GM23338 (cell line): ENCODE measurements at regions not wholly inside any gene's neighbourhood (a gene's known extent, or its start where the extent isn't known, plus 50 kb on each side); places are given as distances from the start of the nearest gene placed in this dataset.
A peak's percentile ranks its signal among the peaks of the same experiment; 100 is the strongest.

ENCODE experiments used
- ATAC-seq: fragments of 200-7000 bp; cut with Tn5 transposase; 3 replicates; pipeline ENCODE4 v1.9.1; 2020
- DNase-seq: peaks from one replicate; pipeline ENCODE4 v3.0.0-alpha.2; 2015; ENCODE audit warnings: low spot score
- H2AFZ ChIP-seq: fragments of 200-600 bp; sonication (generic); 2 replicates; pipeline ENCODE4 v1.8.0; 2016; ENCODE audit warnings: antibody characterized with exemption, mild to moderate bottlenecking, moderate library complexity
- H3F3A ChIP-seq: fragments of 200-600 bp; sonication (generic); replicated peaks from 2 replicates; pipeline ENCODE4 v1.8.0; 2017; ENCODE audit warnings: antibody characterized with exemption, mixed run types, low read depth
- H3K27ac ChIP-seq: fragments of 200-600 bp; sonication (generic); 2 replicates; pipeline ENCODE4 v1.6.1; 2016; ENCODE audit warnings: low read depth
- H3K27me3 ChIP-seq: fragments of 200-600 bp; sonication (generic); 2 replicates; pipeline ENCODE4 v1.8.0; 2016; ENCODE audit warnings: mild to moderate bottlenecking, mixed run types, moderate library complexity; ENCODE audit not compliant: insufficient read depth
- H3K36me3 ChIP-seq: fragments of 200-600 bp; sonication (generic); 2 replicates; pipeline ENCODE4 v1.8.0; 2016; ENCODE audit warnings: mild to moderate bottlenecking; ENCODE audit not compliant: insufficient read depth
- H3K4me1 ChIP-seq: fragments of 200-600 bp; sonication (generic); 2 replicates; pipeline ENCODE4 v1.8.0; 2016; ENCODE audit warnings: mild to moderate bottlenecking, moderate library complexity; ENCODE audit not compliant: insufficient read depth
- H3K4me2 ChIP-seq: fragments of 200-600 bp; sonication (generic); 2 replicates; pipeline ENCODE4 v1.7.1; 2017; ENCODE audit warnings: mixed run types
- H3K4me3 ChIP-seq: fragments of 200-600 bp; sonication (generic); 2 replicates; pipeline ENCODE4 v1.6.1; 2016; ENCODE audit warnings: mixed run types
- H3K79me2 ChIP-seq: fragments of 200-600 bp; sonication (generic); replicated peaks from 2 replicates; pipeline ENCODE4 v1.8.0; 2017; ENCODE audit warnings: mild to moderate bottlenecking; ENCODE audit not compliant: insufficient read depth
- H3K9me2 ChIP-seq: fragments of 200-600 bp; sonication (generic); 2 replicates; pipeline ENCODE4 v1.8.0; 2017; ENCODE audit not compliant: insufficient read depth
- H4K20me1 ChIP-seq: fragments of 200-600 bp; sonication (generic); replicated peaks from 2 replicates; pipeline ENCODE4 v1.8.0; 2017; ENCODE audit warnings: mild to moderate bottlenecking; ENCODE audit not compliant: insufficient read depth
- H3K27ac Mint-ChIP-seq: 2 replicates; pipeline ENCODE4 v1.8.0; 2020; ENCODE audit warnings: inconsistent platforms, mild to moderate bottlenecking, moderate library complexity, mixed read lengths
- H3K27me3 Mint-ChIP-seq: 3 replicates; pipeline ENCODE4 v1.8.0; 2022; ENCODE audit warnings: low read depth, mild to moderate bottlenecking, moderate library complexity, mixed read lengths, inconsistent platforms; ENCODE audit not compliant: insufficient read depth, poor library complexity
- H3K36me3 Mint-ChIP-seq: 3 replicates; pipeline ENCODE4 v1.8.0; 2021; ENCODE audit warnings: low read depth, mild to moderate bottlenecking, inconsistent platforms, moderate library complexity, mixed read lengths
- H3K4me1 Mint-ChIP-seq: 3 replicates; pipeline ENCODE4 v1.8.0; 2020; ENCODE audit warnings: mild to moderate bottlenecking, inconsistent platforms, mixed read lengths
- H3K4me3 Mint-ChIP-seq: 3 replicates; pipeline ENCODE4 v1.8.0; 2021; ENCODE audit warnings: moderate library complexity, mild to moderate bottlenecking, inconsistent platforms, mixed read lengths
- H3K9me3 Mint-ChIP-seq: 3 replicates; pipeline ENCODE4 v1.8.0; 2020; ENCODE audit warnings: moderate library complexity, mild to moderate bottlenecking, inconsistent platforms, mixed read lengths
- CREB1 ChIP-seq: fragments of 250-450 bp; sonication (Bioruptor Pico); IDR thresholded peaks from 2 replicates; pipeline ENCODE4 v1.5.0; 2020; ENCODE audit warnings: low read depth, mild to moderate bottlenecking, moderate library complexity
- CTCF ChIP-seq, 2 experiments: fragments of 200-600 bp in 1 of 2; sonication (generic) in 1 of 2; conservative IDR thresholded peaks; 2 replicates each; pipeline versions ENCODE4 v1.5.1 to v1.6.1; 2016 to 2017; ENCODE audit warnings: antibody characterized with exemption in 2 of 2, low read depth in 2 of 2, mild to moderate bottlenecking in 2 of 2, moderate library complexity in 1 of 2
- ETS1 ChIP-seq: IDR thresholded peaks from 2 replicates; pipeline ENCODE4 v1.6.1; 2016; ENCODE audit warnings: antibody characterized with exemption
- EZH2 ChIP-seq: fragments of 200-600 bp; sonication (generic); IDR thresholded peaks from one replicate; pipeline ENCODE4 v1.8.0; 2017; ENCODE audit warnings: antibody characterized with exemption, mild to moderate bottlenecking, low read depth; ENCODE audit not compliant: unreplicated experiment
- EZH2phosphoT487 ChIP-seq: fragments of 200-600 bp; sonication (generic); IDR thresholded peaks from one replicate; pipeline ENCODE4 v1.8.1; 2018; ENCODE audit warnings: antibody characterized with exemption; ENCODE audit not compliant: unreplicated experiment
- JUNB ChIP-seq: IDR thresholded peaks from one replicate; pipeline ENCODE4 v1.6.1; 2016; ENCODE audit warnings: antibody characterized with exemption; ENCODE audit not compliant: unreplicated experiment
- NANOG ChIP-seq: IDR thresholded peaks from 2 replicates; pipeline ENCODE4 v1.6.1; 2016; ENCODE audit warnings: antibody characterized with exemption, borderline replicate concordance
- POLR2AphosphoS5 ChIP-seq: IDR thresholded peaks from 2 replicates; pipeline ENCODE4 v1.6.1; 2016; ENCODE audit warnings: antibody characterized with exemption, low read depth
- REST ChIP-seq: IDR thresholded peaks from one replicate; pipeline ENCODE4 v1.6.1; 2018; ENCODE audit warnings: antibody characterized with exemption; ENCODE audit not compliant: unreplicated experiment
- STAT1 ChIP-seq: IDR thresholded peaks from one replicate; pipeline ENCODE4 v1.6.1; 2016; ENCODE audit warnings: antibody characterized with exemption; ENCODE audit not compliant: unreplicated experiment
- ZNF114 ChIP-seq: fragments of 250-450 bp; sonication (Bioruptor Pico); IDR thresholded peaks from 2 replicates; pipeline ENCODE4 v1.5.0; 2020; ENCODE audit warnings: mild to moderate bottlenecking, moderate library complexity
- ZNF331 ChIP-seq: fragments of 250-450 bp; sonication (Bioruptor Pico); IDR thresholded peaks from 2 replicates; pipeline ENCODE4 v1.5.0; 2020; ENCODE audit warnings: low read depth, mild to moderate bottlenecking, moderate library complexity
- ZNF462 ChIP-seq: fragments of 250-450 bp; sonication (Bioruptor Pico); IDR thresholded peaks from 2 replicates; pipeline ENCODE4 v1.5.0; 2020; ENCODE audit warnings: mild to moderate bottlenecking, moderate library complexity

GRCh38 chr6:134414793-134415192, 96.9 kb upstream of the SGK1 start:
- H3K4me2 ChIP-seq: no peak overlapping the region
- peaks cover 2% of the 10 kb centered on the region for H3K27me3 Mint-ChIP-seq
- H3K4me3 Mint-ChIP-seq: no peak overlapping the region
- H3K4me3 ChIP-seq: no peak overlapping the region
- no peak for DNase-seq
- peaks cover 4% of the 10 kb centered on the region; the same call in 2 of the 3 replicates for H3K4me1 Mint-ChIP-seq
- H3K36me3 ChIP-seq: no peaks in the 10 kb centered on the region
- H3K27ac Mint-ChIP-seq: no peak overlapping the region
- no peaks in the 10 kb centered on the region for H4K20me1 ChIP-seq
- peaks cover 29% of the 10 kb centered on the region for H3K9me3 Mint-ChIP-seq
- H3K9me2 ChIP-seq: 0 out of 2 replicates have a peak, but pooled peaks cover 6% of the 10 kb centered on the region
- H3K4me1 ChIP-seq: no peaks in the 10 kb centered on the region
- H2AFZ ChIP-seq: peak overlapping the region; percentile 52; the same call in 1 of the 2 replicates
- H3K79me2 ChIP-seq: no peaks in the 10 kb centered on the region
- H3F3A ChIP-seq: no peaks in the 10 kb centered on the region
- no peaks in the 10 kb centered on the region for H3K27me3 ChIP-seq
- ATAC-seq: no peak
- peaks cover 15% of the 10 kb centered on the region; the same call in 1 of the 3 replicates for H3K36me3 Mint-ChIP-seq
- TF ChIP-seq JUNB (no peak), ZNF462 (no peak), STAT1 (no peak), POLR2AphosphoS5 (no peak), ZNF114 (CRISPR knock-in tag) (no peak), ETS1 (no peak), EZH2 (no peak), ZNF331 (CRISPR knock-in tag) (no peak), EZH2phosphoT487 (no peak), NANOG (no peak), REST (no peak), CTCF (conservative IDR thresholded peaks at IDR 0.05; ENCODE audit: low read depth in 2 of 2) (no peak), CREB1 (CRISPR knock-in tag) (no peak)
- H3K27ac ChIP-seq: no peak overlapping the region
